ENCODE measurements at regions not wholly inside any gene's neighbourhood (a gene's known extent, or its start where the extent isn't known, plus 50 kb on each side); places are given as distances from the start of the nearest gene placed in this dataset.

DNA sequence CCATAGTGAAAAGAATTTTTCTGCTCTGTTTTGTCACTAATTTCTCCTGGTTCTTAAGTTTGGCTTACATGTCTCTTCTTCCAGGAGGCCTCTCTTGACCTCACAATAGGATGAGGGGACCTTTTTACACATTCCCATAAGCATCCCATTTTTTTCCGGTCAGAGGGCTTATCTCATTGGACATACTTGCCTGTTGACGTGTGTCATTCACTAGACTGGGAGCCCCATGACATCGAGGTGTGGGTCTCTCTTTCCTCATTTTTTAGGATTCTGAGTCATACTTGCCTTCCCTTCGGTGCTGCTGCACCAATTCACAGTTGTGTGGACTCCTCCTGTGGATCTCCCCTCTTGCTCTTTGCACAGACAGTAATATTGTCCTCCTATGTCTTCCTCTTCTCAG is 601.8 kb downstream of the GATA3 start:
- Histone ChIP-seq H3K4me1 (ENCODE audit: control insufficient read depth, low read length) (no peaks in the 10 kb centered on the region), H3K4me2 (ENCODE audit: low read length) (no peak overlapping the region), H3K27me3 (ENCODE audit: control insufficient read depth, low read length) (no peaks in the 10 kb centered on the region), H3K9me3 (ENCODE audit: control insufficient read depth, insufficient read depth, low read length) (no peaks in the 10 kb centered on the region), H4K20me1 (ENCODE audit: control insufficient read depth, insufficient read depth, low read depth, low read length) (no peaks in the 10 kb centered on the region), H3F3A (ENCODE audit: control insufficient read depth, insufficient read depth) (no peaks in the 10 kb centered on the region), H3K27ac (ENCODE audit: low read depth, low read length) (no peak overlapping the region), H3K79me2 (ENCODE audit: control insufficient read depth, low read length) (no peaks in the 10 kb centered on the region), H3K36me3 (ENCODE audit: control insufficient read depth, low read length) (no peaks in the 10 kb centered on the region), H3K4me3 (ENCODE audit: low read length) (no peak overlapping the region), H3K9me2 (replicated peaks; ENCODE audit: control insufficient read depth, low read length) (no peaks in the 10 kb centered on the region)
- no peak for TF ChIP-seq EZH2phosphoT487 (IDR thresholded peaks at IDR 0.05; ENCODE audit: borderline replicate concordance, low read length)
- TF ChIP-seq, protein P1, sequence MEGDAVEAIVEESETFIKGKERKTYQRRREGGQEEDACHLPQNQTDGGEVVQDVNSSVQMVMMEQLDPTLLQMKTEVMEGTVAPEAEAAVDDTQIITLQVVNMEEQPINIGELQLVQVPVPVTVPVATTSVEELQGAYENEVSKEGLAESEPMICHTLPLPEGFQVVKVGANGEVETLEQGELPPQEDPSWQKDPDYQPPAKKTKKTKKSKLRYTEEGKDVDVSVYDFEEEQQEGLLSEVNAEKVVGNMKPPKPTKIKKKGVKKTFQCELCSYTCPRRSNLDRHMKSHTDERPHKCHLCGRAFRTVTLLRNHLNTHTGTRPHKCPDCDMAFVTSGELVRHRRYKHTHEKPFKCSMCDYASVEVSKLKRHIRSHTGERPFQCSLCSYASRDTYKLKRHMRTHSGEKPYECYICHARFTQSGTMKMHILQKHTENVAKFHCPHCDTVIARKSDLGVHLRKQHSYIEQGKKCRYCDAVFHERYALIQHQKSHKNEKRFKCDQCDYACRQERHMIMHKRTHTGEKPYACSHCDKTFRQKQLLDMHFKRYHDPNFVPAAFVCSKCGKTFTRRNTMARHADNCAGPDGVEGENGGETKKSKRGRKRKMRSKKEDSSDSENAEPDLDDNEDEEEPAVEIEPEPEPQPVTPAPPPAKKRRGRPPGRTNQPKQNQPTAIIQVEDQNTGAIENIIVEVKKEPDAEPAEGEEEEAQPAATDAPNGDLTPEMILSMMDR (IDR thresholded peaks at IDR 0.05; ENCODE audit: low read depth, low read length, poor library complexity, severe bottlenecking) = no peak

DNA sequence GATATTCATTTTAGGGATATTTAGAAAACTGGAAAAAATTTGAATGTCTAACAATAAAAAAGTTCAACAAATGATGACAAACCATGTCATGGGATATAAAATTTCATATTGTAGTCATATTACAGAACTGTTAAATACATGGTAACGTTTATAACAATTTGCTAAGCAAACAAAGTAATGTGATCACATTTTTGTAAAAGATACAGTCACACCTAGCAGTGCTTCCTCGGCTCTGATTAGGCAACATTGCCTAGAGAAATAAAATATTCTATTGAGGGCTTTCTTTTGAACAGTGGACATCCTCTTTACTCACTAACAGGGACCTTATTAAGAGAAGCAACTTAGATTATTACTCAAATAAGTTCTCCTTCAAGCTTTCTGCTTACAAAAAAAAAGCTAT is 605.5 kb downstream of the GATA3 start:
- Histone ChIP-seq H3K79me2 (ENCODE audit: control insufficient read depth, low read length) (no peaks in the 10 kb centered on the region), H3K4me1 (ENCODE audit: control insufficient read depth, low read length) (no peaks in the 10 kb centered on the region), H3K4me2 (ENCODE audit: low read length) (no peak overlapping the region), H4K20me1 (ENCODE audit: control insufficient read depth, insufficient read depth, low read depth, low read length) (no peaks in the 10 kb centered on the region), H3K27me3 (ENCODE audit: control insufficient read depth, low read length) (no peaks in the 10 kb centered on the region), H3K4me3 (ENCODE audit: low read length) (no peak overlapping the region), H3K9me3 (ENCODE audit: control insufficient read depth, insufficient read depth, low read length) (no peaks in the 10 kb centered on the region), H3K27ac (ENCODE audit: low read depth, low read length) (no peak overlapping the region), H3F3A (ENCODE audit: control insufficient read depth, insufficient read depth) (no peaks in the 10 kb centered on the region), H3K36me3 (ENCODE audit: control insufficient read depth, low read length) (no peaks in the 10 kb centered on the region), H3K9me2 (replicated peaks; ENCODE audit: control insufficient read depth, low read length) (no peaks in the 10 kb centered on the region)
- no peak for TF ChIP-seq EZH2phosphoT487 (IDR thresholded peaks at IDR 0.05; ENCODE audit: borderline replicate concordance, low read length)
- TF ChIP-seq, protein P1 (IDR thresholded peaks at IDR 0.05; ENCODE audit: low read depth, low read length, poor library complexity, severe bottlenecking) = no peak

DNA sequence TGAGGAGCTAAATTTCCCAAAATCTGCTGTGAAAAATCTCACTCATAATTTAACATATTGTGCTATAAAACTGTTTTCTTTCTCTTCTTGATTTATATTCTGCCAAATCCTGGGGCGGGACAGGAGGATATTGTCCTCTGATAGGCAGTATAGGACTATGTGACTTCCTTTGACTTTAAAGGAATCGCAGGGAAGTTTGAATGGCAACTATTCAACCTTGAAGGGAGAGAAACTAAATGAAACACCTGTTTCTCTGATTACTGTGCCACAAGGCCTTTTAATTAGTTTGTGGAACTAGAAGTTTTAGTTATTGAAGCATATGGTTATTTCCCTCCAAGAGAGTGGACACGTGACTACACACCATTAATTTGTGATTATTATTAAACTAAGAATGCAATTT is 607.4 kb downstream of the GATA3 start:
- TF ChIP-seq EZH2phosphoT487 (IDR thresholded peaks at IDR 0.05; ENCODE audit: borderline replicate concordance, low read length) = no peak
- TF ChIP-seq, protein P1 (IDR thresholded peaks at IDR 0.05; ENCODE audit: low read depth, low read length, poor library complexity, severe bottlenecking) = no peak
- no peak overlapping the region for H3K27ac ChIP-seq (ENCODE audit: low read depth, low read length)
- H3K36me3 ChIP-seq (ENCODE audit: control insufficient read depth, low read length) = no peaks in the 10 kb centered on the region
- no peaks in the 10 kb centered on the region for H4K20me1 ChIP-seq (ENCODE audit: control insufficient read depth, insufficient read depth, low read depth, low read length)
- H3K9me3 ChIP-seq (ENCODE audit: control insufficient read depth, insufficient read depth, low read length) = no peaks in the 10 kb centered on the region
- H3K9me2 ChIP-seq (replicated peaks; ENCODE audit: control insufficient read depth, low read length) = no peaks in the 10 kb centered on the region
- no peaks in the 10 kb centered on the region for H3K79me2 ChIP-seq (ENCODE audit: control insufficient read depth, low read length)
- no peak overlapping the region for H3K4me2 ChIP-seq (ENCODE audit: low read length)
- H3K4me1 ChIP-seq (ENCODE audit: control insufficient read depth, low read length) = no peaks in the 10 kb centered on the region
- no peaks in the 10 kb centered on the region for H3F3A ChIP-seq (ENCODE audit: control insufficient read depth, insufficient read depth)
- H3K4me3 ChIP-seq (ENCODE audit: low read length) = no peak overlapping the region
- no peaks in the 10 kb centered on the region for H3K27me3 ChIP-seq (ENCODE audit: control insufficient read depth, low read length)

DNA sequence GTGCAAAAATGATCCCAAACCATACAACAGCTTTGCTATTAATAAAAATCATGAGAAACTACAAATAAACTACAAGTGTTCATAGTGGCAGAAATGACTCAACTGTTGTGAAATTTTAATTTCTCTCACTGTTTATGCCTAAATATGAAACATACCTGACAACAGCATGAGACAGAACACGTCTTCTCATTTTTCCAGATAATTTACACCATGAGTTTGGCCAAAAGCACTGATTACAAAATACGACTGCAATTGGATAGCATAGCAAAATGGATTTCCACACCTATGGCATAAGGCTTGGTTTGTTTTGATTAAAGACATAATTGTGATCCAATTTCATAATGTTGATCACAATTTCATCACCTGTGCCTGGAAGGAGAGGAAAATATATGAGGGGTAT is 608.6 kb downstream of the GATA3 start:
- no peak overlapping the region for H3K4me2 ChIP-seq (ENCODE audit: low read length)
- H3K27ac ChIP-seq (ENCODE audit: low read depth, low read length) = no peak overlapping the region
- H4K20me1 ChIP-seq (ENCODE audit: control insufficient read depth, insufficient read depth, low read depth, low read length) = no peaks in the 10 kb centered on the region
- no peaks in the 10 kb centered on the region for H3K9me3 ChIP-seq (ENCODE audit: control insufficient read depth, insufficient read depth, low read length)
- no peaks in the 10 kb centered on the region for H3K36me3 ChIP-seq (ENCODE audit: control insufficient read depth, low read length)
- H3K27me3 ChIP-seq (ENCODE audit: control insufficient read depth, low read length) = no peaks in the 10 kb centered on the region
- no peaks in the 10 kb centered on the region for H3F3A ChIP-seq (ENCODE audit: control insufficient read depth, insufficient read depth)
- no peaks in the 10 kb centered on the region for H3K9me2 ChIP-seq (replicated peaks; ENCODE audit: control insufficient read depth, low read length)
- H3K4me3 ChIP-seq (ENCODE audit: low read length) = no peak overlapping the region
- H3K4me1 ChIP-seq (ENCODE audit: control insufficient read depth, low read length) = no peaks in the 10 kb centered on the region
- H3K79me2 ChIP-seq (ENCODE audit: control insufficient read depth, low read length) = no peaks in the 10 kb centered on the region
- TF ChIP-seq EZH2phosphoT487 (IDR thresholded peaks at IDR 0.05; ENCODE audit: borderline replicate concordance, low read length) = no peak
- TF ChIP-seq, protein P1 (IDR thresholded peaks at IDR 0.05; ENCODE audit: low read depth, low read length, poor library complexity, severe bottlenecking) = no peak

Measured in DOHH2 (cell line).